22Rv1 (cell line): ENCODE measurements at regions not wholly inside any gene's neighbourhood (a gene's known extent, or its start where the extent isn't known, plus 50 kb on each side); places are given as distances from the start of the nearest gene placed in this dataset.

Experiments used
- H3K27ac ChIP-seq: fragments of 450-650 bp; 2 replicates; pipeline ENCODE4 v1.5.1; 2017
- CTCF ChIP-seq: fragments of 450-650 bp; IDR thresholded peaks from 2 replicates; pipeline ENCODE4 v1.5.1; 2017; ENCODE audit warnings: mild to moderate bottlenecking
- ZFX ChIP-seq: fragments of 450-650 bp; IDR thresholded peaks from 2 replicates; pipeline ENCODE4 v1.6.1; 2017; ENCODE audit warnings: antibody characterized with exemption, borderline replicate concordance

- TF ChIP-seq CTCF, result no peak
- no peak for TF ChIP-seq ZFX
- H3K27ac ChIP-seq, result no peak overlapping the region
Measured at GRCh38 chr6:120584111-120584760, 750.0 kb downstream of the TBC1D32 start.

GRCh38 chr6:120576061-120576460 lies 758.2 kb downstream of the TBC1D32 start:
- no peak for TF ChIP-seq CTCF
- no peak for TF ChIP-seq ZFX
- H3K27ac ChIP-seq, result no peak overlapping the region

- H3K27ac ChIP-seq, result no peak overlapping the region
- TF ChIP-seq ZFX, result no peak
- TF ChIP-seq CTCF, result no peak
Measured at GRCh38 chr6:120569714-120570113, 764.6 kb downstream of the TBC1D32 start.

- no peak for TF ChIP-seq CTCF
- no peak for TF ChIP-seq ZFX
Measured at GRCh38 chr6:120564779-120565178, 769.5 kb downstream of the TBC1D32 start.

GRCh38 chr6:120558294-120558693 lies 776.0 kb downstream of the TBC1D32 start:
- TF ChIP-seq ZFX (no peak), CTCF (no peak)
- no peak overlapping the region for H3K27ac ChIP-seq

More at GRCh38 chr6:120564779-120565178, 769.5 kb downstream of the TBC1D32 start:
- no peak overlapping the region for H3K27ac ChIP-seq

GRCh38 chr6:120557554-120557953 lies 776.7 kb downstream of the TBC1D32 start:
- TF ChIP-seq ZFX (no peak), CTCF (no peak)

GRCh38 chr6:120556491-120556890 lies 777.8 kb downstream of the TBC1D32 start:
- H3K27ac ChIP-seq, result no peak overlapping the region
- TF ChIP-seq CTCF (no peak), ZFX (no peak)

More at GRCh38 chr6:120557554-120557953, 776.7 kb downstream of the TBC1D32 start:
- H3K27ac ChIP-seq, result no peak overlapping the region
